ENCODE measurements at regions not wholly inside any gene's neighbourhood (a gene's known extent, or its start where the extent isn't known, plus 50 kb on each side); places are given as distances from the start of the nearest gene placed in this dataset.
A peak's percentile ranks its signal among the peaks of the same experiment; 100 is the strongest.

- no peak for DNase-seq
Measured at GRCh38 chr14:78073028-78073427, 97.1 kb upstream of the NRXN3 start.

- DNase-seq, result peak in 2 of 3 donors; percentile 18 to 20
Measured at GRCh38 chr14:78074561-78074960, 95.6 kb upstream of the NRXN3 start.

GRCh38 chr14:78075033-78075432 lies 95.1 kb upstream of the NRXN3 start:
- no peak for DNase-seq

- no peak for DNase-seq
Measured at GRCh38 chr14:78075555-78076277, 94.5 kb upstream of the NRXN3 start.

- DNase-seq, result no peak
Measured at GRCh38 chr14:78081245-78081644, 88.9 kb upstream of the NRXN3 start.

GRCh38 chr14:78083837-78084236 lies 86.3 kb upstream of the NRXN3 start:
- no peak for DNase-seq

GRCh38 chr14:78086342-78086741 lies 83.8 kb upstream of the NRXN3 start:
- no peak for DNase-seq

GRCh38 chr14:78088916-78089315 lies 81.3 kb upstream of the NRXN3 start:
- peak in 2 of 3 donors; percentile 7 to 16 for DNase-seq

- no peak for DNase-seq
Measured at GRCh38 chr14:78090864-78091263, 79.3 kb upstream of the NRXN3 start.

- no peak for DNase-seq
Measured at GRCh38 chr14:78091361-78091760, 78.8 kb upstream of the NRXN3 start.

- DNase-seq, result no peak
Measured at GRCh38 chr14:78092040-78092439, 78.1 kb upstream of the NRXN3 start.

- DNase-seq, result no peak
Measured at GRCh38 chr14:78103271-78103670, 66.9 kb upstream of the NRXN3 start.

GRCh38 chr14:78104160-78104559 lies 66.0 kb upstream of the NRXN3 start:
- no peak for DNase-seq

GRCh38 chr14:78104655-78105054 lies 65.5 kb upstream of the NRXN3 start:
- no peak for DNase-seq

GRCh38 chr14:78106381-78106780 lies 63.8 kb upstream of the NRXN3 start:
- DNase-seq, result no peak

- no peak for DNase-seq
Measured at GRCh38 chr14:78107166-78107565, 63.0 kb upstream of the NRXN3 start.

GRCh38 chr14:78119440-78119839 lies 50.7 kb upstream of the NRXN3 start:
- no peak for DNase-seq

Measured in muscle of back (tissue), 3 donors.